Psoas muscle (tissue), 7 donors: ENCODE measurements at regions not wholly inside any gene's neighbourhood (a gene's known extent, or its start where the extent isn't known, plus 50 kb on each side); places are given as distances from the start of the nearest gene placed in this dataset.

Experiments
- ATAC-seq, 4 donors: fragments of 200-7000 bp; cut with Tn5 transposase; one replicate each; pipeline ENCODE4 v1.9.1; 2020; ENCODE audit warnings: moderate library complexity in 3 of 4, mild to moderate bottlenecking in 2 of 4
- DNase-seq, 2 donors: peaks; one replicate each; pipeline ENCODE4 v3.0.0-alpha.2; 2020
- H3K27ac ChIP-seq: fragments of 200-600 bp; one replicate; pipeline ENCODE4 v1.8.0; 2022
- H3K27me3 ChIP-seq, 3 donors: fragments of 200-600 bp in 1 of 3; one replicate each; pipeline versions ENCODE4 v1.6.1 to v1.8.0; 2013 to 2022; ENCODE audit warnings: low read length in 2 of 3, mild to moderate bottlenecking in 2 of 3, moderate library complexity in 1 of 3; ENCODE audit not compliant: insufficient read depth in 3 of 3
- H3K36me3 ChIP-seq, 2 donors: fragments of 200-600 bp in 1 of 2; one replicate each; pipeline versions ENCODE4 v1.6.1 to v1.8.0; 2013 to 2022; ENCODE audit warnings: low read depth in 1 of 2, mild to moderate bottlenecking in 1 of 2, moderate library complexity in 1 of 2; ENCODE audit not compliant: insufficient read depth in 1 of 2
- H3K4me1 ChIP-seq: fragments of 200-600 bp; one replicate; pipeline ENCODE4 v1.8.0; 2022
- H3K4me3 ChIP-seq: fragments of 200-600 bp; one replicate; pipeline ENCODE4 v1.8.0; 2022; ENCODE audit warnings: mild to moderate bottlenecking
- H3K9me3 ChIP-seq: fragments of 200-600 bp; one replicate; pipeline ENCODE4 v1.8.0; 2022
- WGBS, 3 donors: extraction: QIAGEN DNeasy Blood & Tissue Kit; methylation state at CpG; one replicate each; pipeline versions ENCODE4 v1.1.6 to v1.1.7; 2013; 5-methylcytosine and 5-hydroxymethylcytosine counted together
- intact Hi-C, 2 donors: fragments of 100-400 bp; cut with DNase I; formaldehyde crosslinking; loops; one replicate each; pipeline versions ENCODE4 v1.11.0 to v1.14.2; 2022
- TF ChIP-seq, protein P1 (sequence below): fragments of 200-600 bp; IDR thresholded peaks from one replicate; pipeline ENCODE4 v1.8.0; 2022; ENCODE audit warnings: antibody characterized with exemption
- donor health status: healthy with polysubstance abuse.
- donor health status: DM: no; HTN: no; CAD: no; lungs with moderate emphysema.
- donor health status: Bipolar disorder and iron deficiency.
- donor health status: healthy.
- donor health status: DM: yes; HTN: yes; CAD: no.
- donor health status: DM: no; HTN: no; CAD: no.
- donor health status: DM: yes; HTN: yes; CAD: no.

DNA sequence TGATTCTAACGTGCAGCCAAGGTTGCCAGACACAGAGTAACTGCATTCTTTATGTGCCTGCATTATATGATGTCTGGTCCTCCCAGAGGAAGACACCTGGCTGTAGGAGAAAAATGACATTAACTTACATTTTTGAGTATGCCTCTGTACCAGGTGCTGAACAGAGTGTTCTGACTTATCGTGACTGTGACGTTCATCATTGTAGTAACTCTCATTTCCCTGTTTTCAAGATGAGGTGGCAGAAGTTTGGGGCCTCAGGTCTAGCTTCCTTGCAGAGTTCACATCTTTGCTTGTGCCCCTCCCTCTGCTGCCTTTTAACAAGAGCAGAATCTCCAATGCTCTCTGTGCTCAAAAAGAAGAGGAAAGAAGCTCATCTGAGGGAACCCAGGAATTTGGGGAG is 488.0 kb downstream of the AJAP1 start:
- intact Hi-C loops: no loop called here
- TF ChIP-seq, protein P1, sequence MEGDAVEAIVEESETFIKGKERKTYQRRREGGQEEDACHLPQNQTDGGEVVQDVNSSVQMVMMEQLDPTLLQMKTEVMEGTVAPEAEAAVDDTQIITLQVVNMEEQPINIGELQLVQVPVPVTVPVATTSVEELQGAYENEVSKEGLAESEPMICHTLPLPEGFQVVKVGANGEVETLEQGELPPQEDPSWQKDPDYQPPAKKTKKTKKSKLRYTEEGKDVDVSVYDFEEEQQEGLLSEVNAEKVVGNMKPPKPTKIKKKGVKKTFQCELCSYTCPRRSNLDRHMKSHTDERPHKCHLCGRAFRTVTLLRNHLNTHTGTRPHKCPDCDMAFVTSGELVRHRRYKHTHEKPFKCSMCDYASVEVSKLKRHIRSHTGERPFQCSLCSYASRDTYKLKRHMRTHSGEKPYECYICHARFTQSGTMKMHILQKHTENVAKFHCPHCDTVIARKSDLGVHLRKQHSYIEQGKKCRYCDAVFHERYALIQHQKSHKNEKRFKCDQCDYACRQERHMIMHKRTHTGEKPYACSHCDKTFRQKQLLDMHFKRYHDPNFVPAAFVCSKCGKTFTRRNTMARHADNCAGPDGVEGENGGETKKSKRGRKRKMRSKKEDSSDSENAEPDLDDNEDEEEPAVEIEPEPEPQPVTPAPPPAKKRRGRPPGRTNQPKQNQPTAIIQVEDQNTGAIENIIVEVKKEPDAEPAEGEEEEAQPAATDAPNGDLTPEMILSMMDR: no peak
- Histone ChIP-seq H3K36me3 (no peaks in the 10 kb centered on the region), H3K9me3 (no peaks in the 10 kb centered on the region), H3K27ac (no peak overlapping the region), H3K4me1 (no peaks in the 10 kb centered on the region), H3K4me3 (no peak overlapping the region), H3K27me3 (peaks cover 0 to 2% (median 0%) of the 10 kb centered on the region in 3 donors)
- WGBS, 3 donors: 66 to 78% (median 71%) methylated on average over 3 of the region's 3 CpGs
- DNase-seq (no peak), ATAC-seq (no peak)

DNA sequence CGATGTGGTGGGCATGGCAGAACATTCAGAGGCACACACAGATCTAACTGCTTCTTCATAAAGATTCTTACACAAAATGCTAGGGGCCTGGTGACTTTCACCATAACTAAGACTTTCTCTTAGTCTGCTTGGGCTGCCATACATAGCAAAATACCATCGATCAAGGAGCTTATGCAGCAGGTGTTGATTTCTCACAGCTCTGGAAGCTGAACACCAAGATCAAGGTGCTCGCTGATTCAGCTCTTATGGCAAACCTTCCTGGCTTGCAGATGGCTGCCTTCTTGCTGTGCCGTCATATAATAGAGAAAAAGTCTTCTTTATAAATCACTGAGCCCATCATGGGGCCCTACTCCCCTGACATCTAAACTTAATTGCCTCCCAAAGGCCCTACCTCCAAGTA is 487.3 kb downstream of the AJAP1 start:
- Histone ChIP-seq H3K27ac (no peak overlapping the region), H3K4me1 (no peaks in the 10 kb centered on the region), H3K36me3 (no peaks in the 10 kb centered on the region), H3K4me3 (no peak overlapping the region), H3K9me3 (no peaks in the 10 kb centered on the region), H3K27me3 (peaks cover 0 to 4% (median 0%) of the 10 kb centered on the region in 3 donors)
- TF ChIP-seq, protein P1: no peak
- intact Hi-C loops: no loop called here
- WGBS, 3 donors: 75 to 87% (median 81%) methylated on average over 4 of the region's 4 CpGs
- no peak for DNase-seq
- ATAC-seq: no peak

- Histone ChIP-seq H3K27ac (no peak overlapping the region), H3K36me3 (no peaks in the 10 kb centered on the region), H3K4me3 (no peak overlapping the region), H3K4me1 (no peaks in the 10 kb centered on the region), H3K9me3 (no peaks in the 10 kb centered on the region), H3K27me3 (peaks cover 0 to 4% (median 0%) of the 10 kb centered on the region in 3 donors)
- 81 to 86% (median 83%) methylated on average over 1 of the region's 1 CpG for WGBS, 3 donors
- intact Hi-C loops: no loop called here
- ATAC-seq: no peak
- TF ChIP-seq, protein P1: no peak
- DNase-seq: no peak
These were observed 486.6 kb downstream of the AJAP1 start for GRCh38 chr1:5140962-5141361.

- H3K27ac ChIP-seq: no peak overlapping the region
- DNase-seq: no peak
- intact Hi-C loops: no loop called here
- H3K27me3 ChIP-seq: peaks cover 0 to 4% (median 0%) of the 10 kb centered on the region in 3 donors
- ATAC-seq: no peak
- 56 to 65% (median 62%) methylated on average over 5 of the region's 5 CpGs for WGBS, 3 donors
- no peak overlapping the region for H3K4me3 ChIP-seq
- no peaks in the 10 kb centered on the region for H3K4me1 ChIP-seq
- no peaks in the 10 kb centered on the region for H3K9me3 ChIP-seq
- H3K36me3 ChIP-seq: no peaks in the 10 kb centered on the region
- TF ChIP-seq, protein P1: no peak
These were observed 485.7 kb downstream of the AJAP1 start for GRCh38 chr1:5140136-5140535.

DNA sequence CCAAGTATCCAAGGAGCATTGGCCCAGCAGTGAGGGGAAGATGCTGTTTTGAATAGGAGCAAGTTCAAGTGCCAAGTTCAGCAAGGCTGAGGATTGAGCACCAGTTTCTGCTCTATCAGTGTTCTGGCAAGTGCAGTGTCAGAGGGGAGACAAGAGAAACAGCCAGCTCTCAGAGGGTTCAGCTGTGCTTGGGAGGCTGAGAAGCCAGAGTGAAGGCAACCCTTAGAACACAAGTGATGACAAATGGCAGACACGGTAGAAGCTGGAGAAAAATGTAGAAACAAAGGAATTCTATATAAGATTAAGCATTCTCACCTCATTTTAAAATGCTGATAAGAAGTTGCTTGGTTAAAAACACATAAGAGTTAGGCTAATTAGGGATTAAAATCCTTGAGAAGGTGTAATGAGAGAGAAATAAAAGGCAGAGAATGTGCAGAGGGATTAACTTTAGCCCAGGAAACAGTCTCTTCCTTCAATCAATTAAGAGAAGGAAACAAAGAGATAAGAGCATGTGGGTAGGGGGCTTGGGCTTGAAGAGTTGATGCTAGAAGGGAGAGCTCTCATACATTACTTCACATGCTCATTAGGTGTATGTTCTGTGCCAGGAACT is 475.4 kb downstream of the AJAP1 start:
- Histone ChIP-seq H3K9me3 (no peaks in the 10 kb centered on the region), H3K27ac (no peak overlapping the region), H3K27me3 (no peaks in the 10 kb centered on the region), H3K4me3 (no peak overlapping the region), H3K4me1 (no peaks in the 10 kb centered on the region), H3K36me3 (no peaks in the 10 kb centered on the region)
- ATAC-seq (no peak), DNase-seq (no peak)
- 54 to 62% (median 60%) methylated on average over 1 of the region's 1 CpG for WGBS, 3 donors
- intact Hi-C loops: no loop called here
- TF ChIP-seq, protein P1: no peak
